GM18507 (cell line): ENCODE measurements at regions not wholly inside any gene's neighbourhood (a gene's known extent, or its start where the extent isn't known, plus 50 kb on each side); places are given as distances from the start of the nearest gene placed in this dataset.
"Not testable (repeated sequence)": the region's sequence is repeated elsewhere in the genome, so short reads cannot be mapped to it uniquely, and the experiment has no call there.

Experiments used
- DNase-seq: peaks from one replicate; pipeline ENCODE4 v3.0.0; 2011; ENCODE audit warnings: low read depth; ENCODE audit not compliant: insufficient read length; ENCODE audit errors: extremely low spot score
- FAIRE-seq: peaks from 2 replicates; lab custom pipeline; 2011; peaks lifted over from hg19 to GRCh38; lab: Jason Lieb, UNC

GRCh38 chr7:51592842-51593599, 276.4 kb upstream of the COBL start:
- FAIRE-seq: no peak
- no peak for DNase-seq

DNA sequence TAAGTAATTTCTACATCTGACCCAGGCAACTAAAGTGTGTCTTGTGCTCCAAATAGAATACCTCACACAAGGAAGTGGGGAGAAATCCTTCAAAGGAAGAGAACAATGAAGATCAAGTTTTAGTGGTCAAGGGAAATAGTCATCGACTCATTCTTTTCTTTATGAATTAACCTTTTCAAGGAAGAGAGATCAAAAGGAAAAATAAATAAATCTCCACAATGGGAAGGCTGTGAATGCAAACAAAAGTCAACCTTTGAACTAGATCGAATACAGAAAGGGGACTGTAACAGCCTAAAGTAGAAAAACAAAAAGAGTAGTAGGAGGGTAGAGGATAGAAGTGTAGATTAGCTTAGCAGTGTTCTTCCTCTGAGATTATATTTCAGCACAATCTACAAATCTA, 274.6 kb upstream of the COBL start:
- FAIRE-seq: no peak

DNA sequence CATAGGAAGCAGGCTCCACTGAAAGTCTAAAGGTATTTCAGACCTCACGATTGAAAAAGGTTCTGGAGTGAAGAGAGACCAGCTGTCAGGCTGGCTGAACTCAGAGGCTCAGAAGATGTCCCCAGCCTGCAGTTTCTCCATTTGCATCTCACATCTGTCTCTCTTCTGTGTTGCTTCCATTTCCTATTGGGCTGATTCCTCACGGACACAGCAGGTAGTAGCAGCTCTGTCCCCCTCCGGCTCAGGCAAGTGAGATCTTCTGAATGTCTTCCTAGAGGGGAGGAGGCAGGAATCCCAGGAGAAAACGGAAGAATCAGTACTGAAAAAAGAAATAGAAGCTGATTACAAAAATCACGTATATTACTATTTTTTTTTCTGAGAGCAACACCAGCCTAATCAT, 274.1 kb upstream of the COBL start:
- FAIRE-seq (no peak), DNase-seq (no peak)

More for the DNA sequence above, 274.6 kb upstream of the COBL start:
- DNase-seq: no peak

DNA sequence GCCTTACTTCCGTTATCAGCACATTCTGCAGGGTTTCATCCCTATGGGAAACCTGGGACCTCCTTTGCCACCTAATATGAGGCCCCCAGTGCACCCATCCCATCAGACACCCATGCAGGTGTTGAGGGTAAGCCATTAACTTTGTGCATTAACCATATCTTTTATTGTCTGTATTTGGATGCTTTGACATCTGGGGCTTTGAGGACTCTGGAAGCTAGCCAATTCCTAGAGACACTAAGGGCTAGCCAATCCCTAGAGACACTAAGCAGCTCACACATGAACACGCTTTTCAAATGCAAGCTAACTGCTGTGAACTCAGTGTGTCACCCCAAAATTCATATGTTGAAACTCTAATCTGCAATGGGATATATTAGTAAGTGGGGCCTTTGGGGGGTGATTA, 272.5 kb upstream of the COBL start:
- no peak for DNase-seq
- no peak for FAIRE-seq

DNA sequence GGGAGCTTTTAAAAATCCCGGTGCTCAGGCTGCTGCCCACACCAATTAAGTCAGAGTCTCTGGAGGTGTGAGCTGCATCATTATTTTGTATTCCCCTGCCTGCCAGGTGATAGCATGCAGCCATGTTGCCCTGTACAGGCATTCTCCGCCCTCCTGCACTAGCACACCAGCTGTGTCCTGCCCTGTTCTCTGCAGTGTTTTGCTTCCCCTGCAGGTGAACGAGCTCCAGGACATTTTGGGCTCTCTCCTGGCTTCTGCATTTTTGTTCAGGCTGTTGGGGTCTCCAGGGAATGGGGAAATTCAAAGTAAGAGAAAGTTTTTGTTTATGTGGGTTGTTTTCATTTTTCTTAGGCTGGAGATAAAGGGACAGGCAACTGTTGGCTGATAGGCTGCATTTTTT, 271.0 kb upstream of the COBL start:
- no peak for DNase-seq
- FAIRE-seq: no peak

- FAIRE-seq (no peak), DNase-seq (no peak)
Measured at GRCh38 chr7:51577390-51577789, 260.8 kb upstream of the COBL start.

DNA sequence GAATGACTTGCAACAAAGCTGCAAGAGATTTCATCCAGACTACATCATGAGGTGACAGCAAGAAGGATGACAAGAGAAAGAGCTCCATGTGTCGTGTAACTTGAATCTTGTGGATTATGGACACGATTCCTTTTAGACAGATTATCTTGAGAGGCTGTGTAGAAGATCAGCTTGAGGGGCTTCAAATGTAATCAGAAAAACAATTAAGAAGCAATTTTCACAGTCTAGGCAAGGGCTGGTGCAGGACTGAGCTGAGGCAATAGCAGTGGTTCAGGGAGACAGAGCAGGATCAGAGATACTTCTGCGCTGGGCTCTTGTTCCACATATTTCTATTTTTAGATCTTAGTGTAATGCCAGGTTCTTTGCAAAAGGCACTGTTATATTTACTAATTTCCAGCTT, 253.0 kb upstream of the COBL start:
- FAIRE-seq (no peak), DNase-seq (no peak)

DNA sequence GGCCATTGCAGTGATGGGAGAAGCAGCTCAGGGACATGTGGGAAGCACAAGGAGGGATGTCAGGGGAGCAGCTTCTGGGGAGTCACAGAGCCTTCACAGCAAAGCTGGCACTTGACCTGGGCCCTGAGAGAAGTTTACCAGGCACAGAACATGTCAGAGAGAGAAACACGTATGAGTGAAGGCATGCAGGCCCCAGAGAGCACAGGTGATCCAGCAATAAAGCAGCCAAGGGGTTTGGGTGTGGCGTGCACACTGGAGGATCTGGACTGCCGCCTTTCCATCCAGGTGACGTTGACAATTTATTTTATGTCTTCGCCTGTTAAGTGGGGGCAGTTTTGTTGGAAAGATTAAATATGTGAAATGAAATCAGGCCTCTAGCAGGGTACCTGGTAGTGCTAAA, 252.6 kb upstream of the COBL start:
- FAIRE-seq (no peak), DNase-seq (no peak)

GRCh38 chr7:51551070-51551469, 234.5 kb upstream of the COBL start:
- DNase-seq (no peak), FAIRE-seq (no peak)

DNA sequence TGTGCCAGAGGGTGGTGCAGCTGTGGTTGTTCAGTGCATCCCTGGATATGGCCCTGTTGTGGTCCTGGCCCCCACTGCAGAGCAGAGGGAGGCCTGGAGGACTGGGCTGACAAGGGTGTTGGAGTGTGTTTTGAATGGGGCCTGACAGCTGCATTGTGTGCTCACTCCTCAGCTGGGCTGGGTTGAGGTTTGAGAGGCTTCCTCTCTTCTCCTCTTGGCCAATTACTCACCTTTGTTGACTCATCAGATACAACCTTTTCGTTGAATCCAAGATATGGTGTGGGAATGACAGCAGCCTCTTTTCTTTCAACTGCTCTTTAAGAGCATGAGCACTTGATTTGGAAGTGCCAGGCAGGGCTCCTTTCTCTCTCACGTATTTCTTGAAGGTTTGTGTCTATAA, 228.5 kb upstream of the COBL start:
- FAIRE-seq: no peak

GRCh38 chr7:51543801-51544553, 227.4 kb upstream of the COBL start:
- FAIRE-seq: no peak
- DNase-seq: no peak

More for the DNA sequence above, 228.5 kb upstream of the COBL start:
- DNase-seq: no peak

GRCh38 chr7:51540906-51541305, 224.3 kb upstream of the COBL start:
- not testable (repeated sequence) for FAIRE-seq, DNase-seq

GRCh38 chr7:51539840-51540239, 223.2 kb upstream of the COBL start:
- no peak for FAIRE-seq

DNA sequence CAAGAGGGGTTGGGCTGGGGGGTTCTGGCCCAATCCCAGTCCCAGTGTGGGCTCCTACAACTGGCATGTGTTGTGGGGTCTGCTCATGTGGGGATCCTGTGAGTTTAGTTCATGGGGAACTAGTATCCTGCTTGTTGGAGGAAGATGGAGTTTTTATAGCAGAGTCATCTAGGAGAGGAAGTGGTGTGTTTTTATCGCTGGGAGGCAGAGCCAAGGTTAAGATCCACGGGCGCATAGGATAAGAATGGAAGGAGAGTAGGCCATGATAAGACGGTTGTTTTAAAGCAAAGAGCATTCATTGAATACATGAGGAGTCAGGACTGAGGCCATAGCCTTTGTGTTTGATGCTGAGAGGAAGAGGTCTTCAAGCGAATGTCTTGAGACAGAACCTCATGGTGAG, 211.6 kb upstream of the COBL start:
- FAIRE-seq (no peak), DNase-seq (no peak)

More at GRCh38 chr7:51539840-51540239, 223.2 kb upstream of the COBL start:
- DNase-seq: no peak

DNA sequence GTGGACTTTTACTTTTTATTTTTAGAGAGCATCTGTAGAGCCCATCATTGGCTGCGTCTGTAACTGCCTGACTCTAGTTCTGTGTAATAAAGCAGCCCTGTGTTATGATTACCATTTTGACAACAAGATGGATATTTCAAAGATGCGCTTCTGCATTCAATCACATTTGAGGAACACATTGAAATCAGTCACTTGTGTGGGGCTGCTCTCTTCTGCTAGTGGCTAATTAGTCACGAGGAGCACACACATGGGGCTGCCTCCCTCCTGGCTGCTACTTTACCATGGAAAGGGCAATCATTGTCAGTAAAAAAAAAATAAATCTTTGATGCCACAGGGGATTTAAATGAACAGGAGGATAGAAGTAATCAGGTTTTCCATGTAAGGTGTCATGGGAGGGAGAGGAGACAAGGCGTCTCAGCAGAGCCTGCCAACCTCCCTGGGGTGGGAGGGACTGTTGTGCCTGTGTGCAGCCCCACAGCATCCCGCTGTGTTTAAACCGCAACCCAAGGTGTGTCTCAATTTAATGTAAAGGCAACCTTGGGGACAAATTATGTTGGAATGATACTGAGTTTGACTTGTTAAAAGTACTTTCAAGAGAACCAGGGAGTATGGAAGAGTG, 205.2 kb upstream of the COBL start:
- FAIRE-seq (no peak), DNase-seq (no peak)

DNA sequence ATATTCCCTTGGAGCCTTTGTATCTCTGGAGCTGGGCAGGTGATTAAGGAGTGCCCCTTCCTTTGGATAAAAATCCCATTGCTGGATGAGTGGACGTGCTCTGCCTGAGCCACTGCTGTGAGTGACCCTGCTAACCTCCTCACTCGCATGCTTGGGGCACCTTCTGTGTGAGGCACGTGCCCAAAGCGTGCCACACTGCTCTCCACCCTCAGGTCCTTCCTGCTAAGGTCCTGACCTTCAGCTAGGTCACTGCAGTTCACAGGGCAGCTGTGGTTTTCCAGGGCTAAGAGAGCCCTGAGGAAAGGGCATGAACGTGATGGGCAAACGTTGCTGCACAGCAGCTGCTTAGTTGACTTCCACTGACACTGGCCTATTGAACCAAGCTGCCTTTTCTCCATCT, 204.4 kb upstream of the COBL start:
- FAIRE-seq: no peak
- DNase-seq: no peak

DNA sequence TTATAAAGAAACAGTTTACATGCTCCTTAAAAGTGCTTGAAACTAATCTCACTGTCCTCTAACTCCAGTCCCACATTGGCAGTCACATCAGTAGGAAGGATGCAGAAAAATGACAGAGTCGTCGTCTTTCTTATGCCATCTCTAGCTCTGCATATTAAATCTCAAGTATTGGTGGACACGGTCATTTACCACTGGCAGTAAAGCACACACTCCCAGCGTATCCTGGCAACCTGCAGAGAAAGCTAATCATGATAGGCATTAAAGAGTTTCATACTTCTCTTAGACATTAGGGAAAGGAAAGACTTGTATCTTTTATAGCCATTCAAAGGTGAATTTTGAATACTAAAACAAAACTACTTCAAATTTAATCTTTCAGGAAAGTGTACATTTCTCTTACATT, 202.0 kb upstream of the COBL start:
- no peak for DNase-seq
- FAIRE-seq: no peak

DNA sequence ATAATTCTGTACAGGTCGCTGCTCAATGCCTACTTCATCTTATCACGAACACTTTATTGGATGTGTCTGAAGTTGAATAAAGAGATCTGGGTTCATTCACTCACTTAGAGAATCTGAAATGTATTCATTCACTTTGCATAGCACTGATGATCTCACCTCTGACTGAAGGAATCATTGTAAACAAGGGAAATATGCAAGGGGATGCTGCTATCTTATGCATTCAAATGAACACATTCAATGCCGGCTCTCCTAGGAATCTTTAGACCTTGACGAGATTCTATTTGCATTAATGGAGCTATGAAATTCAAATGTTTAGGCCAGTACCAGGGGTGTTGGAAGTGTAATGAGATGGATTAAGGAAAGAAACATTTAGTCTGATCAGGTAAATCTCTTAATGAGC, 200.6 kb upstream of the COBL start:
- DNase-seq: no peak
- no peak for FAIRE-seq

DNA sequence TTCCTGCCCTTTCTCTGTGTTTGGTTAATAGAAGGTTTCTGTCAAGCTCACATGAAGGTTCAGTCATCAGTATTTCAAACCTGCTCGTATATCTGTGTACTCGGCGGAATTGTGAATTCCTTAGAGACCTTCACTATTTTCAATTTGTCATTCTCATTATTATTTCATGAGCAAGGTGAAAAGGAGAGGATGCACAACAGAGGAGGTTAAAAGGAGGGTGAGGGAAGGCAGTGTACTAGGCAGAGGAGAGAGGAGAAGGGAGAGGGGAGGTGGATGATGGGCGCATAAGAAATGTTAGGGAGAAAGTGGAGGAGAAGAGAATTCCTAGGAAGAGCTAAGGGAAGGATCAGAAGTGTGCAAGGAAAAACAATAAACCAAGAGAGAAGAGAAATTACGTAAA, 185.0 kb upstream of the COBL start:
- DNase-seq (no peak), FAIRE-seq (no peak)

- no peak for DNase-seq
- FAIRE-seq: no peak
Measured at GRCh38 chr7:51482976-51483375, 166.4 kb upstream of the COBL start.

- DNase-seq: no peak
- FAIRE-seq: no peak
Measured at GRCh38 chr7:51481421-51481820, 164.8 kb upstream of the COBL start.
